Type B pancreatic cell (in vitro differentiated cells): ENCODE measurements at regions not wholly inside any gene's neighbourhood (a gene's known extent, or its start where the extent isn't known, plus 50 kb on each side); places are given as distances from the start of the nearest gene placed in this dataset.

ENCODE experiments used
- DNase-seq: peaks from one replicate; pipeline ENCODE4 v3.0.0; 2021; ENCODE audit warnings: mixed read lengths; ENCODE audit not compliant: unreplicated experiment; ENCODE audit errors: extremely low spot score
- H3K27ac Mint-ChIP-seq: 2 replicates; pipeline ENCODE4 v1.8.0; 2021; ENCODE audit warnings: mild to moderate bottlenecking, mixed read lengths
- H3K27me3 Mint-ChIP-seq: 2 replicates; pipeline ENCODE4 v1.8.0; 2021; ENCODE audit warnings: mixed read lengths
- H3K36me3 Mint-ChIP-seq: 2 replicates; pipeline ENCODE4 v1.8.0; 2021; ENCODE audit warnings: mixed read lengths
- H3K4me1 Mint-ChIP-seq: one replicate; pipeline ENCODE4 v1.8.0; 2021; ENCODE audit warnings: mixed read lengths; ENCODE audit not compliant: unreplicated experiment
- H3K4me3 Mint-ChIP-seq: 2 replicates; pipeline ENCODE4 v1.8.0; 2021; ENCODE audit warnings: mild to moderate bottlenecking, mixed read lengths
- H3K9me3 Mint-ChIP-seq: 2 replicates; pipeline ENCODE4 v1.8.0; 2021; ENCODE audit warnings: mixed read lengths
- CTCF ChIP-seq: fragments of 200-600 bp; sonication (generic); conservative IDR thresholded peaks from 2 replicates; pipeline ENCODE4 v1.5.0; 2021; ENCODE audit warnings: antibody characterized with exemption, mild to moderate bottlenecking

- Mint-ChIP-seq H3K4me3 (no peak overlapping the region), H3K9me3 (no peaks in the 10 kb centered on the region), H3K27ac (no peak overlapping the region), H3K4me1 (no peaks in the 10 kb centered on the region), H3K27me3 (no peaks in the 10 kb centered on the region), H3K36me3 (no peaks in the 10 kb centered on the region)
- no peak for TF ChIP-seq CTCF
- no peak for DNase-seq
Measured at GRCh38 chr9:30723656-30724055, 1660.8 kb upstream of the ACO1 start.

- H3K4me1 Mint-ChIP-seq: no peaks in the 10 kb centered on the region
- no peaks in the 10 kb centered on the region for H3K9me3 Mint-ChIP-seq
- no peak for DNase-seq
- H3K27ac Mint-ChIP-seq: no peak overlapping the region
- H3K36me3 Mint-ChIP-seq: no peaks in the 10 kb centered on the region
- H3K4me3 Mint-ChIP-seq: no peak overlapping the region
- no peaks in the 10 kb centered on the region for H3K27me3 Mint-ChIP-seq
- TF ChIP-seq CTCF: no peak
Measured at GRCh38 chr9:30732060-30732459, 1652.4 kb upstream of the ACO1 start.

- no peak overlapping the region for H3K27ac Mint-ChIP-seq
- no peaks in the 10 kb centered on the region for H3K36me3 Mint-ChIP-seq
- DNase-seq: no peak
- H3K4me1 Mint-ChIP-seq: no peaks in the 10 kb centered on the region
- TF ChIP-seq CTCF: no peak
- no peak overlapping the region for H3K4me3 Mint-ChIP-seq
- no peaks in the 10 kb centered on the region for H3K9me3 Mint-ChIP-seq
- H3K27me3 Mint-ChIP-seq: no peaks in the 10 kb centered on the region
Measured at GRCh38 chr9:30744871-30745270, 1639.6 kb upstream of the ACO1 start.

- H3K27me3 Mint-ChIP-seq: no peaks in the 10 kb centered on the region
- H3K27ac Mint-ChIP-seq: no peak overlapping the region
- H3K4me3 Mint-ChIP-seq: no peak overlapping the region
- no peak for TF ChIP-seq CTCF
- DNase-seq: no peak
- no peaks in the 10 kb centered on the region for H3K36me3 Mint-ChIP-seq
- H3K9me3 Mint-ChIP-seq: no peaks in the 10 kb centered on the region
- no peaks in the 10 kb centered on the region for H3K4me1 Mint-ChIP-seq
Measured at GRCh38 chr9:30746589-30746988, 1637.9 kb upstream of the ACO1 start.

GRCh38 chr9:30757723-30758122, 1626.7 kb upstream of the ACO1 start:
- Mint-ChIP-seq H3K36me3 (no peaks in the 10 kb centered on the region), H3K27ac (no peak overlapping the region), H3K4me3 (no peak overlapping the region), H3K4me1 (no peaks in the 10 kb centered on the region), H3K9me3 (no peaks in the 10 kb centered on the region), H3K27me3 (no peaks in the 10 kb centered on the region)
- no peak for DNase-seq
- no peak for TF ChIP-seq CTCF

GRCh38 chr9:30758726-30759446, 1625.6 kb upstream of the ACO1 start:
- Mint-ChIP-seq H3K27me3 (no peaks in the 10 kb centered on the region), H3K4me3 (no peak overlapping the region), H3K36me3 (no peaks in the 10 kb centered on the region), H3K9me3 (no peaks in the 10 kb centered on the region), H3K4me1 (no peaks in the 10 kb centered on the region), H3K27ac (no peak overlapping the region)
- no peak for DNase-seq
- no peak for TF ChIP-seq CTCF
